ENCODE measurements at regions not wholly inside any gene's neighbourhood (a gene's known extent, or its start where the extent isn't known, plus 50 kb on each side); places are given as distances from the start of the nearest gene placed in this dataset.

- Histone ChIP-seq H3K9me3 (replicated peaks) (no peaks in the 10 kb centered on the region), H3K4me3 (no peak overlapping the region), H3K27ac (replicated peaks) (no peak overlapping the region), H3K4me1 (no peaks in the 10 kb centered on the region), H3K36me3 (no peaks in the 10 kb centered on the region), H3K27me3 (ENCODE audit: low read depth) (no peaks in the 10 kb centered on the region)
- no peak for DNase-seq
- intact Hi-C loops (cut with micrococcal nuclease) = no loop called here
- TF ChIP-seq CTCF (IDR thresholded peaks at IDR 0.05; ENCODE audit: borderline replicate concordance) = no peak
Observed at GRCh38 chr13:74778946-74779345, 644.7 kb upstream of the KLF12 start.

GRCh38 chr13:74778087-74778486 lies 643.9 kb upstream of the KLF12 start:
- Histone ChIP-seq H3K27ac (replicated peaks) (no peak overlapping the region), H3K4me1 (no peaks in the 10 kb centered on the region), H3K27me3 (ENCODE audit: low read depth) (no peaks in the 10 kb centered on the region), H3K4me3 (no peak overlapping the region), H3K36me3 (no peaks in the 10 kb centered on the region), H3K9me3 (replicated peaks) (no peaks in the 10 kb centered on the region)
- no peak for DNase-seq
- TF ChIP-seq CTCF (IDR thresholded peaks at IDR 0.05; ENCODE audit: borderline replicate concordance) = no peak
- intact Hi-C loops (cut with micrococcal nuclease) = no loop called here

- Histone ChIP-seq H3K9me3 (replicated peaks) (no peaks in the 10 kb centered on the region), H3K27ac (replicated peaks) (no peak overlapping the region), H3K27me3 (ENCODE audit: low read depth) (no peaks in the 10 kb centered on the region), H3K4me3 (no peak overlapping the region), H3K36me3 (no peaks in the 10 kb centered on the region), H3K4me1 (no peaks in the 10 kb centered on the region)
- no peak for DNase-seq
- no peak for TF ChIP-seq CTCF (IDR thresholded peaks at IDR 0.05; ENCODE audit: borderline replicate concordance)
- intact Hi-C loops (cut with micrococcal nuclease) = no loop called here
Observed at GRCh38 chr13:74774264-74774663, 640.1 kb upstream of the KLF12 start.

GRCh38 chr13:74773248-74773647 lies 639.0 kb upstream of the KLF12 start:
- Histone ChIP-seq H3K27ac (replicated peaks) (no peak overlapping the region), H3K36me3 (no peaks in the 10 kb centered on the region), H3K4me3 (no peak overlapping the region), H3K4me1 (no peaks in the 10 kb centered on the region), H3K27me3 (ENCODE audit: low read depth) (no peaks in the 10 kb centered on the region), H3K9me3 (replicated peaks) (no peaks in the 10 kb centered on the region)
- DNase-seq = no peak
- no peak for TF ChIP-seq CTCF (IDR thresholded peaks at IDR 0.05; ENCODE audit: borderline replicate concordance)
- intact Hi-C loops (cut with micrococcal nuclease) = no loop called here

- H3K9me3 ChIP-seq (replicated peaks) = no peaks in the 10 kb centered on the region
- no peaks in the 10 kb centered on the region for H3K4me1 ChIP-seq
- no peak overlapping the region for H3K27ac ChIP-seq (replicated peaks)
- H3K4me3 ChIP-seq = no peak overlapping the region
- no peaks in the 10 kb centered on the region for H3K27me3 ChIP-seq (ENCODE audit: low read depth)
- TF ChIP-seq CTCF (IDR thresholded peaks at IDR 0.05; ENCODE audit: borderline replicate concordance) = no peak
- DNase-seq = no peak
- H3K36me3 ChIP-seq = no peaks in the 10 kb centered on the region
- intact Hi-C loops (cut with micrococcal nuclease) = no loop called here
Observed at GRCh38 chr13:74771964-74772363, 637.8 kb upstream of the KLF12 start.

- no peak for TF ChIP-seq CTCF (IDR thresholded peaks at IDR 0.05; ENCODE audit: borderline replicate concordance)
- Histone ChIP-seq H3K27me3 (ENCODE audit: low read depth) (no peaks in the 10 kb centered on the region), H3K36me3 (no peaks in the 10 kb centered on the region), H3K9me3 (replicated peaks) (no peaks in the 10 kb centered on the region), H3K27ac (replicated peaks) (no peak overlapping the region), H3K4me3 (no peak overlapping the region), H3K4me1 (no peaks in the 10 kb centered on the region)
- intact Hi-C loops (cut with micrococcal nuclease) = no loop called here
- no peak for DNase-seq
Observed at GRCh38 chr13:74770361-74770760, 636.2 kb upstream of the KLF12 start.
